UCSD-AML1 (cell line): ENCODE measurements at regions not wholly inside any gene's neighbourhood (a gene's known extent, or its start where the extent isn't known, plus 50 kb on each side); places are given as distances from the start of the nearest gene placed in this dataset.

Source experiments
- DNase-seq: peaks from one replicate; lab custom pipeline; 2025; ENCODE audit not compliant: unreplicated experiment; lab: John Stamatoyannopoulos, UW

DNA sequence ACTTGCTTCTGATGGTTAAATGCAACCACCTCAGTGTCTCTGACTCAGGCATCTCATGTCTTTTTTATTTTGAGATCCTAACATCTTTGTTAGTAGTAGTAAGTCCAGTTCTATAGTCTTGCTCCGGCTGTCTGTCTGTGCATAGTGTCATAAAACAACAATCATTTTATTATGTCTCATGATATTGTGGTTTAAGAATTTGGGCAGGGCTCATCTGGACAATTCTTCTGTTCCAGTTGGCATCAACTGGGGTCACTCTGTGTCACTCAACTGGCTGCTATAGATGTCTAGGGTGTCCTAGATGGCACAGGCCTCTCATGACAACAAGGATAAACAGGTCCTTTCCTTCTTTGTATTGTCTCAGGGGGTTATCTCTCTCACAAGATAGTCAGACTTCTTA lies 299.6 kb upstream of the ZNF521 start:
- no peak for DNase-seq

DNA sequence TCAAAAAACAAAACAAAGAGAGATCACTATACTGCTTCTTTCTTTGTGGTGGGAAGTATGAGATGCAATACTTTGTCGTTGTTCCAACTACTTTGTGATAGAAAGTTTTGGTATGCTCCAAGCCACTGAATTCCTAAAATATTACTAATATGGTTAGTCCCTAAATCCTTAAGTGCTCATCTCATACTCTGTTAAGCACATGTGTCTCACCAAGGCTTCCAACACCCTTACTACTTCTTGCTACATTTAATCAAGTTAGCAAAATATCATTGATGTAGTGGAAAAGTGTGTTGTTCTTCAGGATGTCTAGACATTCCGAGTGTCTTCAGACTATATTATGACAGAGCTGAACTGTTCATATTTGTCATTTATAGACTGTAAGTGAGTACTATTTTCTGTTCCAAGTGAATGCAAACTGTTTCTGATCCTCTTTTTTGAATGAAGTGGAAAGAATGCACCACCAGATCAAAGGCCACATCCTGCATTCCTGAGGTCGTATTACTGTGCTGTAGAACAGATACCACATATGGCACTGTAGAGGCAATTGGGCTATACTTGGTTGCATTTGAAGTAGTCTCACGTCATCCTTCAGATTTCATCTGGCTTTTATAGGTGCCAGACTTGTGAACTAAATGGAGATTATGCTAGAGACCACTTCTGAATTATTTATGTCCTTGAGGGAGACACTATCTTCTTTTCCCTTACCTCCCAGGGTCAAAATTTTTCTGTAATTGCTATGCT lies 298.4 kb upstream of the ZNF521 start:
- no peak for DNase-seq

DNA sequence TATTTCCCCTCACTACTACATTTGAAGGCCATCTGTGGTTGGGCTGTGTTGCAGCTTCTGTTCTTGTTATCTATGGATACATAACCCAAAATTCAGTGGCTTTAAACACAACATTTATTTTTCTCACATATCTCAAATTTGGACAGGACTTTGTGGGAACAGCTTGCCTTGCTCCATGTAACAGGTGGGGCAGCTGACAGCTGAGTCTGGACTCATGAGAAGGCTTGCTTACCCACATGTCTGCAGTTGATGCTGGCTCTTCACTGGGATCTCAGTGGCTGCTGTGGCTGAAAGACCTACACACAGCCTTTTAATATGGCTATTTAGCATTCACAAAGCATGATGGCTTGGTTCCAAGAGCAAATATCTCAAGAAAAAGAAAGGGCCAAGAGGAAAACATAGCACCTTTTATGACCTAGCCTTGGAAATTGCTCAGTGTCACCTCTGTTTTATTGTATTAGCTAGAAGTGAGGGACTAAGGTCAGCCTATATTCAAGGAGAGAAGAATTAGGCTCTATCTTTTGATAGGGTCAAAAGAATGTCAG lies 296.8 kb upstream of the ZNF521 start:
- no peak for DNase-seq

DNA sequence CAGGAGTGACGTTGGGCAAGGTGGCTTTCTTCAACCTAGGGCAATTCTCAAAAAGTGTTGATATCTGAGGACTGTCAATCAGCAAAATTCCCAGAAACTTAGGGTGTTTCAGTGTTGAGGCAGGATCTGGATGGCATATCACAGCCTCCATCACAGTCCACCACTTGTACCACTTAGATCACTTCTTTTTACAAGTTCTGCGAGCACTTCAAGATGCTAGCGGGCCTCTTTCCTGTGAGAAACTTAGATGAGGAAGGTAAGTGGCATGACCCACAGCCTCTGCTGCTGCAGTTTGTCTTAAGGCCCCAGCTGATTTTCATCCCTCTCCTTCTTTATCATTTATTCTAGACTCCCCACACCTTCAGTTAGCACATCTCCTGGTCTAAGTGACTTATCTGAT lies 295.4 kb upstream of the ZNF521 start:
- no peak for DNase-seq

DNA sequence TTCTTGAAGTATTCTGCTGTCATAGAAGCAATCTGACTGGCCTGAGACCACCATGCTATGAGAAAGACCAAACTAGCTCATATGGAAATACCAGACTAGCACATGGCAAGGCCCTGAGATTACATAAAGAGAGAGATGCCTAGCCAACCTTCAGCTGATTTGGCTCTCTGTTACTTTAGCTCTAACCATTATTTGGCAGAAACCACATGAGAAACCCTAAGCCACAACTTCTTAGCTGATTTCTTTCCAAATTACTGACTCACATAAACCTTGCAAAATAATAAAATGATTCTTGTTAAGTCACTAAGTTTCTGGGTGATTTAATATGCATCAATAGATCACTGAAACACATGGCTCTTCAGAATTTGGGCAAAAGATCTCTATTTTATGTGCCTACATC lies 295.0 kb upstream of the ZNF521 start:
- no peak for DNase-seq

DNA sequence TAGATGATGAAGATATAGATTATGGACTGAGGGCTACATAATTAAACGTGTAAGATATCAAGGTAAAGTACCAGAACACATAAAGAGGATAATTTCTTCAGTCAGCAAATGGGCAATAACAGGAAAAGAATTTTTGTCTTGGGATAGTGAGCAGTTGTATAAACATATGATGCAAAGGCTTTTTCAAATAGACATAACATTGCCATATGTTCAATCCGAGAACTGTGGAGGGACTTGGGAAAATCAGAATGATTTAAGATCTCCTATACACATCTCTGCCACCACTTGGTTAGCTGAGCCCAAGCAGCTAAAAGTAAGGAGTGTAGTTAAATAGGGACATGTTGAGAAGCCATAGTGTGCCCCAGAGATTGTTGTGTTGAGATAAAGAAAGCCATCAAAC lies 287.6 kb upstream of the ZNF521 start:
- DNase-seq = no peak

DNA sequence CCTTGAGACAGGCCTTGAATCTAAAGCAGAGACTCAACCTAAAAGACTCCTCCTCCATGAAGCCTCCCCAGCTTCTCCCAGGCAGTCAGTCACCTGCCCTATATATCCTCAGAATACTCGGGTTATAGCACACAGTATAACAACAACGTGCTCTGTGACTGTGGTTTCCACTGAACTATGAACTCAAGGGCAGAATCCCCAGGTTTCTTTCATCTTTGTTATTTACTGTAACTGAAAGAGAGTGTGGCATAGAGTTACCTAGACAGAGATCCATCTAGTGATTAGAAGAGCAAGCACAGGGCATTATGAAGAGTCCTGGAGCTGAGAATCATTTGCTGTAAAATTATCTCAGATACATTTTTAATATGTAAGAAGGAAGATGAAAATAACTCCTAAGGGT lies 281.6 kb upstream of the ZNF521 start:
- no peak for DNase-seq

DNA sequence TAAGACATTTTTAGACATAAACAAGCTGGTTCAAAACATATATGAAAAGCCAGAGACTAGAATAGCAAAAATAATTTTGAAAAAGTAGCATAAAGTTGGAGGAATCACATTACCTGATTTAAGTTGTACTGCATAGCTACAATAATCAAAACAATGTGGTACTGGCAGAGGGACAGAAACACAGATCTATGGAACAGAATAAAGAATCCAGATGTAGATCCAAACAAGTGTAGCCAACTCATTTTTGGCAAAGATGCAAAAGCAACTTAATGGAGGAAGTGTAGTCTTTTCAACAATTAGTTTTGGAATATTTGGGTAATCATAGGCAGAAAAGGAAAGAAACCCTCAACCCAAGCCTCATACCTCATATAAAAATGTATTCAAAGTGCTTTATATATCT lies 278.7 kb upstream of the ZNF521 start:
- no peak for DNase-seq

DNA sequence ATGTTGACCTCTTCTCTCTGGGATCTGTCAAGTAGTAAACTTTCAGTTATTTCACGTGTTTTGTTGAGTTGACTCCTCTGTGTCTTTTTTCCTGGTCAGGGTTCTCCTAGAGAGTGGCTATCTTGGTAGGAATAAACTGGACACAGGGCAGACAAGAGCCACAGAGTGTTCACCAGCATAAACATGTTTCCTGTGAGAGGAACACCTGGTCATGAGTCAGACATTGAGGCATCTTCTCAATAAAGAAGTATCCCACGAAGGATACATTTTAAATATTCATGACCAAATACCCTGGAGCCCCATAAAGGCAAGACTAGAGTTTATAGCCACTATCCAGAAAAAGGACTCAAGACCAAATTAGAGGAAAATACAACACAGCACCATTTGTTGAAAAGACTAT lies 269.7 kb upstream of the ZNF521 start:
- no peak for DNase-seq

DNA sequence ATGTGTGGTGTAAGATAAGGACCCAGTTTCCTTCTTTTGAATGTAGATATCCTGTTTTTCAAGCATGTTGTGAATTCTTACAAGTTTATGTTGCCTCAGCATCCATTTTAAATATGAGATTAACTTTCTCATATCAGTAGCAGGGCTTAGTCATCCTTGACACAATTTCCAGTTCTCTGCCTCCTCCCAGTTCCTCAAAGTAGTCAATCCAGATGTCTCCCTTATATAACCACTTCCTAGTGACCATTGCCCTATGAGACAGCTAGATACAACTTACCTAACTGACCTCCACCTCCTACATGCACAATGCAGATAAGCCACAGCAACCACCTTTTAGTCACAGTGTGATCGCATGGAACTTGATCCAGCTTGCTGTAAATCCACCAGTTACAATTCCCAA lies 269.2 kb upstream of the ZNF521 start:
- DNase-seq = no peak

DNA sequence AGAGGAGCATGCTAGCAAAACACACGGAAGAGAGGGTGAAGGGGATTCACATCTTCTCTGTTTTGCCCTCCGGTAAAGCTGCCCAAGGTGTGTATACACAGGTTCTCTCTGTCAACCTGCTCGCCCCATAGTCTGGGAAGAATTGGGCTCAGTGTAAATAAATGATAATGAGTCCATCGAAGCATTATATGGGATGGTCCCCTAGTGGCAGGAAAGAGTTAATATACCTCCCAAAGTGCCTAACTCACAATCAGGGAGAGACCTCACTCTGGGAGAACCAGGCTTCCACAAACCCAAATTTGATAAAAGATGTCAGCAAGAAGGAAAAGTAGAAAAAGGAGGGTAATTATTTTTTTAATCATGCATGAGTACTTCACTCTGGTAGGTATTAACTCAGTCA lies 262.2 kb upstream of the ZNF521 start:
- DNase-seq = no peak

DNA sequence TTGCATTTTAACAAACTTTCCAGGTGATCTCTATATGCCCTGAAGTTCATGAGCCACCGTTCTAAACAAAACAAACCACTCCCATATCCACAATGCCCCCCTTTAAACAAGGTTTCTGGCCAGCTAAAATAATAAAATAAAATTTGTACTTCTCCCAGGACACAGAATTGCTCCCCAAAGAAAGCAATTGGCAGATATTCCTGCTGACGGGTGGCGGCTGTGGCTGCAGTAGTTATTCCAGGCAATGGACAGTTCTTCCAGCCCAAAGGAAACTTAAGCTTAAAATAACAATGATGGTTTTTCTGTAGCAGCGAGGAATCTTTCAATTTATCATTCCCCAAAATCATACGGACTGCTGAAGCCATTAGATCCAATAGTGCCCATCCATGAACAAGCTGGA lies 260.5 kb upstream of the ZNF521 start:
- DNase-seq = no peak

DNA sequence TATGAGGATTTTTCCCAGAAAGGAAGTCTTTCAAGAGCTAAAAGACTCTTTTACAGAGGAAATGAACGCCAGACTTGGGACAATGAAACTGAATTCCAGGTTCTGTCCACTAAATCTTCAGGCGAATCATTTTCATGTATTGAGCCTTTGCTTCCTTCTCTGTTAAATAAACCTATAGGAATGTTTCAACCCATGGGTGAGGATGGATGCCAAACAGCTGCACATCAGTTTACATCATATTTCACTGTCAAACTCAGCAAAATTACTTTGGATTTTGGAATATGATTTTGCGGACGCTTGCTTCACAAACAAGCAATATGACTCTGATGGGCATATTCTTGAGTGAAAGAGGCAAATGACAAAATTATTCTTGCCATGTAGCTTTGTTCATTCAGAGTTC lies 256.1 kb upstream of the ZNF521 start:
- no peak for DNase-seq

DNA sequence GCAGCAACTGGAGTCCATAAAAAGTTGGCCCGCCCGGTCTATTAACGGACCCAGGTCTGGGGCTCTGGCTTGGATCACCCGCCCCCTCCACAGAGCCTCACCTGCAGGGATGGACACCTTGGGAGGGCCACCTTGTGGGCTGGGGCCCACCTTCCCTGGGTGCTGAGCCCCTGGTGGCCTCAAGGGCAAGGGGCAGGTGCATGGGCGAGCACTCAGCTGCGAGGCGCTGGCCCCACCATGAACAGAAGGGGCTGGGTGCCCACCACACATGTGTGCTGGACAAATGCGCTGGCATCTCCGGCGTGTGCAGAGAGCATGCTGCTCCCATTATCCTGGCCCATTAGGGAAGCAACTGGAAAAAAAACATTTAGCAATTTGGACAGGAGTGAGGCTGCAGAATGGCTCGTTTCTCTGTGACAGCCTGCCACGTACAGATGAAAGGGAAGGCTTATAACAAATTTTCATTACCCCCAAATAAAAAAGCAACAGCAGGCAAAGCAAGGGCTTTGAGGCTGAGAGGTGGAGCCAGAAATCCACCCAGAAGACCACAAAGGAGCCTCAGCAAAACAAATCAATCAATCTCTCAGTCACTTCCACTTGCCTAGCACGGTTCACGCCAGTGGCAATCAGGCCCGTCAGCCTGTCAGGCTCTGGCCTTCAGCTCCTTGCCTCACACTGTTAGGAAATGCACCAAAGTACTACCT lies 253.1 kb upstream of the ZNF521 start:
- no peak for DNase-seq

DNA sequence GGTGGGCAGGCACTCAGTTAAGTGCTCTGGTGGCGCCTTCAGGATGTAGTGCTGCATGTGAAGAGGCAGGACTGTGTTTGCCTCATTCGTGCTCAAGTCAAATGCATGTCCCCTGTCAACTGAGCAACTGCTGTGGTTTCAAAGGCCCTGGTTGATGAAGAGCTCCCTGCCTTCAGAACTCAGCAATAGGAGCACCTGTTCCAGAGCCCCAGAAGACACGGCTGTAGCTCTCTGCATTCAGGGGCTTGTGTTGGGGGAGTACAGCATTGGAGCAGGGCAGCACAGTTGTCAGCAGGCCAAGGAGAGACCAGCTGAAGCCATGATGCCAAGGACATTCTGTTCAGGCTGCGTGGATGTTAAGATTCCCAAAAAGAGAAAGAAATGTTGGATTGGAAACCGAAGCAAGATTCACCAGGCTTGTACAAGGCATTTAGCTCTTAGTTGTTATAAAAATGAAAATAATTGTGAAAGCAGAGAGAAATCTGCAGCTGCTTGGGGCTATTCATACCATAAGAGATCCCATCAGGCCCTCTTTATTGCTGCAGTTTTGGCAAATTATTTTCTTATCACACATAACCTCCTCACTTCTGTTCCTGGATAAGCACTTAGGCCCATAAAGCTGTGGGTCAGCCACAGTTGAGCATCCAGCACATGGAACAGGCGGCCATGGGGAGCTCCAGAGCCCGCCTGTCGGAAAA lies 252.4 kb upstream of the ZNF521 start:
- DNase-seq = no peak

DNA sequence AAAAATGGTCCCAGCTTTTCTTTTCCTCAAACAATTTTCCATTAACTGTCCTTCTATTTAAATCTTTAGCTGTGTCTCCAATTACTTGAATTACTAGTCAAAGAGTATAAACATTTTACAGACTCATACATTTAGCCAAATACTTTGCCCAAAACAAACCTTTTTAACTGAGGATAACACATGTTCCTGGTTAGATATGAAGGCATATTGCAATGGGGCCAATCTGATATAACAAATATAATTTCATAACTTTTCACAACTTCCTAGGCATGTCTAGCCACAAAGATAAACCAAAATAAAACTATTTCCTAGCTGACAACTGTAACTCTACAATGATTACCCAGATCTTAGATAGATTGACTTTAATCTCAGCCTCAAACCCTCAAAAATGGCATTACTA lies 247.5 kb upstream of the ZNF521 start:
- DNase-seq = no peak

DNA sequence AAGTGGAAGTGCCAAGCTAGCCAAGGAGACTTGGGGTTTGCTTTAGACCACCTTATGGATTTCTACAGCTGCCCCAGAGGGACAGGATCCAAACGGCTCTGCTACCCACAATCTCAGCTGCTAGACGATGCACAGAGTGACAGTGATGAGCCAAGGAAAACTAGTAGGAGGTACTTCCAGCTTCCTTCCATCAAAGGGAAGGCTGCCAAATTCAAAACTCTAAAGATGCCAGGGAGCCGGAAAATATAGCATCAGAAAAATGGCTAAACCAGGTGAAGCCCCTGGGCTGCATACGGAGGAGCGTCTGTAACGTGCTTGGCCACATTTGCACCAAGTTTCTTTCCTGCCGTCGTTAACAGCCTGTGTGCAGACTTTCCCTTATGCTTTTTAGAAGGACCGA lies 245.5 kb upstream of the ZNF521 start:
- DNase-seq = no peak

DNA sequence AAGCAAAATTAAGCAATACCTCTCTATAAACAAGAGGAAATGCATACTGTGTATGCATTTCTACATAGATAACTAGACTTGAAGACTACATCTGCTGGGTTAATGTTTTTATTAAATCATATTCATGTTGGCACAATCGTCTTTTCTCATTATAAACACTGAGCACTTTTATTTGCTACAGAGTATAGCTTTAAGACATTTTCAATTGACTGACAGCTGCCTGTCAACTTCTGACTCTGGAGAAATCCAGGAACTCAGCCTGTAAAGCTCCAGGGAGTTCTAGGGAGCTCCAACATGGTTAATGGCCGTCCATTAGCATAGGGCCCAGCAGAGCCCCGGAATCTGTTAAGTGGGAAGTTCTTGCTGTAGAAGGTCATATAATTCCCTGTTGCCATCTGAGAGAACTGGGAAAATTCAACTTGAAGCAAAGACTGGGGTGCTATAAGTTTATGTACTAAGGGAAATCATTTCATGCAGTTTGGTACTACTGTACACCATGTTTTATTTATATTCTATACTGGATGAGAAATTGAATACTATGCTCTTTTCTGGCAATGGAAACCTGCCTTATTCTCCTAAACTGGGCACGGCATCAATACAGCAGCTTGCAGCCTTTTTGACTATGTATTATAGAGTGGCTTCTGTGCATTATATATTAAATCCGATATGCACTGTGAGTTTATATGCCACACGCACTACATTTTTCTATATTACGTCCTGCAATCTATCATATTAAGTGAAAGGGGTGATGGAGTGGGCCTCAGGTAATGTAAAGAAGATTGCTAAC lies 243.5 kb upstream of the ZNF521 start:
- DNase-seq = no peak

DNA sequence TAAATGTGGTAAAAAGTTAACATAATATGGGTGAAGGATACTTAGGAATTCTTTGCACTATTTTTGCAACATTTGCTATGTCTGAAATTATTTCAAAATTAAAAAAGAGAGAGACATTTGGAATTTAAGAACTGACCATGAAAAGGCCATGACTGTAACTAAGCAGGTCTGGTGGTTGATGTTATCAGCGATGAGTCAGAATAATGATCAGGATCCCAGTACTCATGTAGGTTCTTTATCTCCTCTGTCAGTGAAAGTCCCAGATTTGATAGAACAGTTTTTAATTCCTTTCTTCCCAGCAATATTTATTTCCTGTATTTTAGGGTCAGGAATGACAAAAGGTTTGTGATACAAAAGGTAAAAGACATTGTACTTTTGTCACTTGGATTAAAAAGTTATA lies 242.4 kb upstream of the ZNF521 start:
- no peak for DNase-seq

DNA sequence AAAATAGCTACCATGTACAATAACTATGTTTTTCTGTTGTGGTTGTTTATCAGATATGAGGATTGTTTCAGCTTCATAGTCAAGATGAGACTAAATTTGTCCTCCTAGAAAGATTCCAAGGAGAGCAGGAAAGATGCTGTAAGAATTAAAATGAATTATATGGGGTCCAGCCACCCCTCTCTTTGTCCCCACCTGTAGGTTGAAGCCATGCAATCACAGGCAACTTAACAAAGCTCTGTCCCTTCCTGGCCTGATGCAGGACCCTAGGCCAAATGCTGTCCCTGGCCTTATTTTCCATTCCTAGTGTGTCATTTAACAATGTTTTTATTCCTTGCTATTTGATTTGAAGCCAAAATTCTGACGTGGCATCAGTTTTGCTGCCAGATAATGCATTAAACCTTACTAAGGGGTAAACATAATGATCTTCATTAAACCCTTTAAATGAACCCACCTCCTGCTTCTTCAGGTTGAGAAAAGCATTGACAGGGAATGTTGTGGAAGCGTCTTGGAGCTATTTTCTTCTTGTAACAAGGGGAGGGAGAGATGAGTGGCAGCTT lies 240.9 kb upstream of the ZNF521 start:
- no peak for DNase-seq

DNA sequence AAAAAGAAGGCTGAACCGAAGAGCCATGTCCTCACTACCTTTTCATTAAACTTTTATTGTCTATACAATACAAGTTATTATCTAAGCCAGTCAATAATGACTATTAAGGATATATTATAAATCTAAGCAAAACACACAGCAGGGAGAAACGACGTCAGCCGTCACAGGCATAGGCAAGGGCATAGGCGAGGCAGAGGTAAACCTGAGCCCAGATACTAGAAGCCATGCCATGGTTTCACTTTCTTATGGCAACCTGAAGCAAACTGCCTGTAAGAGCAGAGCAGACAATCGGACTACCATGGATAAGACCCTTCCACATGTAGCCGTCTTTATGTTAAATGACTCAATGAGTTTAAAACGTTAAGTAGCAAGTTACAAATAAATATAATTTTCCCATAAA lies 238.5 kb upstream of the ZNF521 start:
- no peak for DNase-seq
